ENCODE measurements at regions not wholly inside any gene's neighbourhood (a gene's known extent, or its start where the extent isn't known, plus 50 kb on each side); places are given as distances from the start of the nearest gene placed in this dataset.

- no peak for TF ChIP-seq RAD21 (IDR thresholded peaks at IDR 0.05; ENCODE audit: low read length)
- TF ChIP-seq POLR2AphosphoS5 (IDR thresholded peaks at IDR 0.05; ENCODE audit: low read depth, low read length): no peak
- no peak for TF ChIP-seq SMC3 (IDR thresholded peaks at IDR 0.05; ENCODE audit: low read depth, low read length)
- TF ChIP-seq PBX3 (IDR thresholded peaks at IDR 0.05): no peak
- no peak for TF ChIP-seq GATA2 (CRISPR knock-in tag; IDR thresholded peaks at IDR 0.05)
- TF ChIP-seq YY1 (IDR thresholded peaks at IDR 0.05; ENCODE audit: low read depth): no peak
Measured at GRCh38 chr15:25242166-25242879, 196.5 kb downstream of the UBE3A start (continued).

- WGBS (ENCODE audit: low lambda C conversion rate): 16% methylated on average over 10 of the region's 15 CpGs
- TF ChIP-seq JUND (IDR thresholded peaks at IDR 0.05): no peak
- no peak for TF ChIP-seq NRF1 (IDR thresholded peaks at IDR 0.05; ENCODE audit: low read depth, low read length)
- TF ChIP-seq RXRA (IDR thresholded peaks at IDR 0.05; ENCODE audit: borderline replicate concordance, low read depth): no peak
- TF ChIP-seq MXI1 (IDR thresholded peaks at IDR 0.05; ENCODE audit: low read depth, low read length): no peak
- no peak for TF ChIP-seq RFX5 (IDR thresholded peaks at IDR 0.05; ENCODE audit: low read length)
- TF ChIP-seq PBX3 (IDR thresholded peaks at IDR 0.05): no peak
- no peak for TF ChIP-seq MEF2A (IDR thresholded peaks at IDR 0.05; ENCODE audit: borderline replicate concordance, low read depth)
- TF ChIP-seq USF1 (IDR thresholded peaks at IDR 0.05; ENCODE audit: borderline replicate concordance, low read depth): no peak
- Histone ChIP-seq H3K4me1 (ENCODE audit: control insufficient read depth in 1 of 2, insufficient read depth in 2 of 2, low read depth in 1 of 2, low read length in 1 of 2) (no peaks in the 10 kb centered on the region), H3K9ac (no peak overlapping the region), H3K4me2 (no peak overlapping the region), H3K9me2 (no peaks in the 10 kb centered on the region), H3F3A (replicated peaks; ENCODE audit: insufficient read depth) (no peaks in the 10 kb centered on the region), H3K27me3 (ENCODE audit: insufficient read depth) (no peaks in the 10 kb centered on the region), H3K4me3 (ENCODE audit: low read depth in 2 of 2, low read length in 1 of 2) (no peak overlapping the region), H3K9me3 (no peaks in the 10 kb centered on the region), H2AFZ (ENCODE audit: low read depth) (no peak overlapping the region), H3K79me2 (ENCODE audit: insufficient read depth) (no peaks in the 10 kb centered on the region), H3K36me3 (replicated peaks in 1 of 2; ENCODE audit: control insufficient read depth in 1 of 2, insufficient read depth in 2 of 2, low read length in 1 of 2) (no peaks in the 10 kb centered on the region), H4K20me1 (ENCODE audit: insufficient read depth) (no peaks in the 10 kb centered on the region), H3K27ac (ENCODE audit: low read depth in 2 of 2, low read length in 1 of 2) (no peak overlapping the region)
- no peak for DNase-seq
- ChIA-PET POLR2A (no interaction called here), CTCF (no interaction called here)
Measured at GRCh38 chr15:25242957-25243799, 195.6 kb downstream of the UBE3A start.
